Keratinocyte (primary cell): ENCODE measurements at regions not wholly inside any gene's neighbourhood (a gene's known extent, or its start where the extent isn't known, plus 50 kb on each side); places are given as distances from the start of the nearest gene placed in this dataset.
"Not testable (repeated sequence)": the region's sequence is repeated elsewhere in the genome, so short reads cannot be mapped to it uniquely, and the experiment has no call there.

Source experiments
- EZH2 ChIP-seq: IDR thresholded peaks from one replicate; pipeline ENCODE4 v1.6.1; 2012; ENCODE audit warnings: inconsistent platforms, mild to moderate bottlenecking, low read length, moderate library complexity
- TF ChIP-seq, protein P1 (sequence below), 3 experiments: IDR thresholded peaks in 1 of 3; conservative IDR thresholded peaks in 1 of 3; optimal IDR thresholded peaks in 1 of 3; 2 replicates in 2 of 3; 3 replicates in 1 of 3; pipeline versions ENCODE3 to v1.5.1; 2011; ENCODE audit warnings: low read length in 3 of 3, mild to moderate bottlenecking in 3 of 3, moderate library complexity in 2 of 3, control low read depth in 1 of 3, inconsistent platforms in 1 of 3; ENCODE audit not compliant: insufficient read depth in 2 of 3; ENCODE audit errors: extremely low read depth in 1 of 3

- not testable (repeated sequence) for TF ChIP-seq EZH2
- TF ChIP-seq, protein P1, sequence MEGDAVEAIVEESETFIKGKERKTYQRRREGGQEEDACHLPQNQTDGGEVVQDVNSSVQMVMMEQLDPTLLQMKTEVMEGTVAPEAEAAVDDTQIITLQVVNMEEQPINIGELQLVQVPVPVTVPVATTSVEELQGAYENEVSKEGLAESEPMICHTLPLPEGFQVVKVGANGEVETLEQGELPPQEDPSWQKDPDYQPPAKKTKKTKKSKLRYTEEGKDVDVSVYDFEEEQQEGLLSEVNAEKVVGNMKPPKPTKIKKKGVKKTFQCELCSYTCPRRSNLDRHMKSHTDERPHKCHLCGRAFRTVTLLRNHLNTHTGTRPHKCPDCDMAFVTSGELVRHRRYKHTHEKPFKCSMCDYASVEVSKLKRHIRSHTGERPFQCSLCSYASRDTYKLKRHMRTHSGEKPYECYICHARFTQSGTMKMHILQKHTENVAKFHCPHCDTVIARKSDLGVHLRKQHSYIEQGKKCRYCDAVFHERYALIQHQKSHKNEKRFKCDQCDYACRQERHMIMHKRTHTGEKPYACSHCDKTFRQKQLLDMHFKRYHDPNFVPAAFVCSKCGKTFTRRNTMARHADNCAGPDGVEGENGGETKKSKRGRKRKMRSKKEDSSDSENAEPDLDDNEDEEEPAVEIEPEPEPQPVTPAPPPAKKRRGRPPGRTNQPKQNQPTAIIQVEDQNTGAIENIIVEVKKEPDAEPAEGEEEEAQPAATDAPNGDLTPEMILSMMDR (optimal IDR thresholded peaks at IDR 0.05 in 1 of 3, IDR thresholded peaks at IDR 0.05 in 1 of 3, conservative IDR thresholded peaks at IDR 0.05 in 1 of 3; ENCODE audit: extremely low read depth in 1 of 3, insufficient read depth in 2 of 3, low read length in 3 of 3), result not testable (repeated sequence)
Measured at GRCh38 chr4:24177443-24177842, 287.6 kb upstream of the PPARGC1A start.
